HG03457 (cell line): ENCODE measurements at regions not wholly inside any gene's neighbourhood (a gene's known extent, or its start where the extent isn't known, plus 50 kb on each side); places are given as distances from the start of the nearest gene placed in this dataset.
"Not testable (repeated sequence)": the region's sequence is repeated elsewhere in the genome, so short reads cannot be mapped to it uniquely, and the experiment has no call there.

Experiments used
- ATAC-seq: cut with Tn5 transposase; IDR thresholded peaks from one replicate; pipeline ENCODE4 v1.9.1; 2021; ENCODE audit warnings: moderate number of reproducible peaks; ENCODE audit not compliant: unreplicated experiment

GRCh38 chr18:1393929-1394328, 489.3 kb downstream of the ADCYAP1 start:
- ATAC-seq, result no peak

GRCh38 chr18:1394426-1394825, 489.8 kb downstream of the ADCYAP1 start:
- ATAC-seq, result no peak

- ATAC-seq, result no peak
Observed at GRCh38 chr18:1394966-1395365, 490.3 kb downstream of the ADCYAP1 start.

GRCh38 chr18:1408376-1408775, 503.7 kb downstream of the ADCYAP1 start:
- ATAC-seq, result no peak

- ATAC-seq, result no peak
Observed at GRCh38 chr18:1412655-1413322, 508.1 kb downstream of the ADCYAP1 start.

- no peak for ATAC-seq
Observed at GRCh38 chr18:1413323-1413675, 508.6 kb downstream of the ADCYAP1 start.

GRCh38 chr18:1416074-1416473, 511.4 kb downstream of the ADCYAP1 start:
- no peak for ATAC-seq

- no peak for ATAC-seq
Observed at GRCh38 chr18:1421502-1421901, 516.8 kb downstream of the ADCYAP1 start.

- ATAC-seq, result no peak
Observed at GRCh38 chr18:1422634-1423033, 518.0 kb downstream of the ADCYAP1 start.

GRCh38 chr18:1425679-1426078, 521.0 kb downstream of the ADCYAP1 start:
- no peak for ATAC-seq

- ATAC-seq, result no peak
Observed at GRCh38 chr18:1435487-1435886, 530.8 kb downstream of the ADCYAP1 start.

- ATAC-seq, result no peak
Observed at GRCh38 chr18:1436199-1436598, 531.5 kb downstream of the ADCYAP1 start.

- no peak for ATAC-seq
Observed at GRCh38 chr18:1438458-1438910, 533.8 kb downstream of the ADCYAP1 start.

- no peak for ATAC-seq
Observed at GRCh38 chr18:1438967-1439366, 534.3 kb downstream of the ADCYAP1 start.

- ATAC-seq, result not testable (repeated sequence)
Observed at GRCh38 chr18:1444062-1444461, 539.4 kb downstream of the ADCYAP1 start.

- no peak for ATAC-seq
Observed at GRCh38 chr18:1446765-1447164, 542.1 kb downstream of the ADCYAP1 start.

- ATAC-seq, result no peak
Observed at GRCh38 chr18:1452821-1453220, 548.1 kb downstream of the ADCYAP1 start.

GRCh38 chr18:1455605-1456004, 550.9 kb downstream of the ADCYAP1 start:
- no peak for ATAC-seq

GRCh38 chr18:1458547-1458946, 553.9 kb downstream of the ADCYAP1 start:
- ATAC-seq, result no peak

GRCh38 chr18:1463981-1464380, 559.3 kb downstream of the ADCYAP1 start:
- no peak for ATAC-seq

GRCh38 chr18:1464444-1465217, 560.0 kb downstream of the ADCYAP1 start:
- no peak for ATAC-seq

GRCh38 chr18:1466035-1466434, 561.4 kb downstream of the ADCYAP1 start:
- ATAC-seq, result no peak
